SH-SY5Y (cell line): ENCODE measurements at regions not wholly inside any gene's neighbourhood (a gene's known extent, or its start where the extent isn't known, plus 50 kb on each side); places are given as distances from the start of the nearest gene placed in this dataset.

Source experiments
- GATA2 ChIP-seq: IDR thresholded peaks from 2 replicates; pipeline ENCODE4 v1.6.1; 2011; ENCODE audit warnings: mild to moderate bottlenecking, low read depth, low read length
- GATA3 ChIP-seq: IDR thresholded peaks from 2 replicates; pipeline ENCODE4 v1.6.1; 2011; ENCODE audit warnings: low read depth, mild to moderate bottlenecking, low read length, moderate library complexity

DNA sequence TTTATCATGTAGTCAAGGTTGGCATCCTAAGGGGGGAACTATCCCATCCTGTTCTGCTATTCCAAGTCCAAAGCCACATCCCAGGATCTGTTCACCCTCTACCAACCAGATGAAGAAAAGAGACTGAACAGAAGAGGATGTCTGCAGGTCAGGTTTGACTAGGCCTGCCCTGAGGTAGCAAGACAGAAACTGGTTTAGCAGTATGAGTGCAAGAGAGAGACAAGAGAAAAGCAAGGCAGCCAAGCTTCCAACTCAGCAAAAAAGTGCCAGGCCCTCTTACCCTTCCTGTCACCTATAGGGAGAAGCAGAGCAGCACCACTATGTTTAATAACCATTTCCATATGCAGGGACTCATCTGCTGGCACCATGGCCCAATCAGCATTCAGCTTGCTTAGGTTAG lies 320.8 kb upstream of the DUSP10 start:
- TF ChIP-seq GATA3, result no peak
- TF ChIP-seq GATA2, result no peak
